Sigmoid colon (tissue), 4 donors: ENCODE measurements at regions not wholly inside any gene's neighbourhood (a gene's known extent, or its start where the extent isn't known, plus 50 kb on each side); places are given as distances from the start of the nearest gene placed in this dataset.

Experiments used
- POLR2A ChIP-seq, 2 donors: fragments of 450-650 bp; IDR thresholded peaks; one replicate each; pipeline ENCODE4 v1.6.1; 2016; ENCODE audit warnings: antibody characterized with exemption in 2 of 2, mild to moderate bottlenecking in 2 of 2, moderate library complexity in 2 of 2
- POLR2AphosphoS5 ChIP-seq, 4 donors: sonication (generic); formaldehyde crosslinking; IDR thresholded peaks; one replicate each; pipeline ENCODE4 v1.6.1; 2017; ENCODE audit warnings: antibody characterized with exemption in 4 of 4
- TF ChIP-seq, protein P1 (sequence below), 4 experiments: fragments of 450-650 bp in 3 of 4; fragments of 200-600 bp in 1 of 4; IDR thresholded peaks; one replicate each; pipeline ENCODE4 v1.5.1; 2016 to 2019; ENCODE audit warnings: antibody characterized with exemption in 4 of 4, mild to moderate bottlenecking in 3 of 4, moderate library complexity in 2 of 4

DNA sequence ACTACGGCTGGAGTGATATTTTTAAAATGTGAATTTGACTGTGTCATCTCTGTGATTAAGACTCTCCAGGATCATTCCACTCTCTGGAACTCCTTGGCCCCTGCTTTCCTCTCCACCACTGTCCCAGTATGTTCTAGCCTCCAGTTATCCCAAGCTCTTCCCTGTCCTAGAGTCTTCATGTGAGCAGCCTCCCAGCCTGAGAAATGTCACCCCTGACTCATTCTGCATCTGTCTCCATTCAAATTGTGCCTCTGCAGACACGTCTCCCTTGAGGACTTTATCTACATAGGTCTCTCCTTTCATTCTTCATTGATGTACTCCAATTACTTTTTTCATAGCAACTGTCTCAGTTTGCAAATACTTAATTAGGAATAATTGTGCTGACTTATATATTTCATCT, 317.7 kb upstream of the ADAMTS9 start:
- no peak for TF ChIP-seq POLR2A (IDR thresholded peaks at IDR 0.05)
- TF ChIP-seq, protein P1, sequence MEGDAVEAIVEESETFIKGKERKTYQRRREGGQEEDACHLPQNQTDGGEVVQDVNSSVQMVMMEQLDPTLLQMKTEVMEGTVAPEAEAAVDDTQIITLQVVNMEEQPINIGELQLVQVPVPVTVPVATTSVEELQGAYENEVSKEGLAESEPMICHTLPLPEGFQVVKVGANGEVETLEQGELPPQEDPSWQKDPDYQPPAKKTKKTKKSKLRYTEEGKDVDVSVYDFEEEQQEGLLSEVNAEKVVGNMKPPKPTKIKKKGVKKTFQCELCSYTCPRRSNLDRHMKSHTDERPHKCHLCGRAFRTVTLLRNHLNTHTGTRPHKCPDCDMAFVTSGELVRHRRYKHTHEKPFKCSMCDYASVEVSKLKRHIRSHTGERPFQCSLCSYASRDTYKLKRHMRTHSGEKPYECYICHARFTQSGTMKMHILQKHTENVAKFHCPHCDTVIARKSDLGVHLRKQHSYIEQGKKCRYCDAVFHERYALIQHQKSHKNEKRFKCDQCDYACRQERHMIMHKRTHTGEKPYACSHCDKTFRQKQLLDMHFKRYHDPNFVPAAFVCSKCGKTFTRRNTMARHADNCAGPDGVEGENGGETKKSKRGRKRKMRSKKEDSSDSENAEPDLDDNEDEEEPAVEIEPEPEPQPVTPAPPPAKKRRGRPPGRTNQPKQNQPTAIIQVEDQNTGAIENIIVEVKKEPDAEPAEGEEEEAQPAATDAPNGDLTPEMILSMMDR (IDR thresholded peaks at IDR 0.05) = no peak
- TF ChIP-seq POLR2AphosphoS5 (IDR thresholded peaks at IDR 0.05) = no peak
